Dedifferentiated amniotic fluid mesenchymal stem cell (primary cell): ENCODE measurements at regions not wholly inside any gene's neighbourhood (a gene's known extent, or its start where the extent isn't known, plus 50 kb on each side); places are given as distances from the start of the nearest gene placed in this dataset.
A peak's percentile ranks its signal among the peaks of the same experiment; 100 is the strongest.
"Not testable (repeated sequence)": the region's sequence is repeated elsewhere in the genome, so short reads cannot be mapped to it uniquely, and the experiment has no call there.

Experiments used
- DNase-seq: peaks from one replicate; pipeline ENCODE4 v3.0.0-alpha.2; 2016; ENCODE audit errors: extremely low spot score

GRCh38 chr3:20327889-20328288, 141.9 kb upstream of the SGO1 start:
- no peak for DNase-seq

GRCh38 chr3:20326541-20326940, 140.5 kb upstream of the SGO1 start:
- peak; percentile 28 for DNase-seq

GRCh38 chr3:20325563-20325962, 139.6 kb upstream of the SGO1 start:
- no peak for DNase-seq

GRCh38 chr3:20324664-20325478, 138.9 kb upstream of the SGO1 start:
- DNase-seq: no peak

GRCh38 chr3:20323307-20323927, 137.4 kb upstream of the SGO1 start:
- no peak for DNase-seq

- no peak for DNase-seq
Measured at GRCh38 chr3:20322085-20322484, 136.1 kb upstream of the SGO1 start.

GRCh38 chr3:20321391-20322047, 135.5 kb upstream of the SGO1 start:
- DNase-seq: no peak

- DNase-seq: no peak
Measured at GRCh38 chr3:20320489-20320888, 134.5 kb upstream of the SGO1 start.

- no peak for DNase-seq
Measured at GRCh38 chr3:20319551-20319950, 133.5 kb upstream of the SGO1 start.

GRCh38 chr3:20317616-20318015, 131.6 kb upstream of the SGO1 start:
- DNase-seq: no peak

GRCh38 chr3:20316238-20316637, 130.2 kb upstream of the SGO1 start:
- peak; percentile 32 for DNase-seq

GRCh38 chr3:20310629-20311028, 124.6 kb upstream of the SGO1 start:
- DNase-seq: no peak

- DNase-seq: no peak
Measured at GRCh38 chr3:20307383-20307782, 121.4 kb upstream of the SGO1 start.

GRCh38 chr3:20305647-20306046, 119.6 kb upstream of the SGO1 start:
- DNase-seq: no peak

GRCh38 chr3:20302766-20303165, 116.8 kb upstream of the SGO1 start:
- no peak for DNase-seq

GRCh38 chr3:20288050-20288449, 102.0 kb upstream of the SGO1 start:
- DNase-seq: no peak

- no peak for DNase-seq
Measured at GRCh38 chr3:20280257-20280656, 94.3 kb upstream of the SGO1 start.

GRCh38 chr3:20265977-20266376, 80.0 kb upstream of the SGO1 start:
- not testable (repeated sequence) for DNase-seq

GRCh38 chr3:20264900-20265567, 79.0 kb upstream of the SGO1 start:
- no peak for DNase-seq

- DNase-seq: no peak
Measured at GRCh38 chr3:20258371-20258770, 72.4 kb upstream of the SGO1 start.

- DNase-seq: no peak
Measured at GRCh38 chr3:20256144-20256543, 70.1 kb upstream of the SGO1 start.
